Right forelimb (tissue), 1 donor: ENCODE measurements at regions not wholly inside any gene's neighbourhood (a gene's known extent, or its start where the extent isn't known, plus 50 kb on each side); places are given as distances from the start of the nearest gene placed in this dataset.
"Not testable (repeated sequence)": the region's sequence is repeated elsewhere in the genome, so short reads cannot be mapped to it uniquely, and the experiment has no call there.

Experiments
- DNase-seq: peaks from one replicate; pipeline ENCODE4 v3.0.0-alpha.2; 2018

GRCh38 chr21:14675774-14676530, 129.8 kb upstream of the SAMSN1 start:
- no peak for DNase-seq

- DNase-seq: no peak
Measured at GRCh38 chr21:14673649-14674048, 127.5 kb upstream of the SAMSN1 start.

DNA sequence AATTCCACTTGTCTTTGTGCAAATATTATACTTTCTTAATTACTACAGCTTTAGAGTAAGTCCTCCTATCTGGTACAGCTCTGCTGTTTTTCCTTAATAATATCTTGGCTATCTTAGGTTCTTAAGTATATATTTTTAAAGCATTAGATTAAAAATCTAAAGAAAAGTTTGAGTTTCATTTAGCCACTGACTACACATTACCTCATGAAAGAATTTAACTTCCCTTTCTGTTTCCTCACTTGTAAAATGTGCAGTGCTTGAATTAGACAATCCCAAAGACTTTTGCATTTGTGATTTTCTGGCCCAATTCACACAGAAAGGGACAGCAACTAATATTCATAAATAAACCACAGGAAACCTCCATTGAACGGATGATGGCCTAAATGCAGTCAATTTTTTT, 126.4 kb upstream of the SAMSN1 start:
- no peak for DNase-seq

DNA sequence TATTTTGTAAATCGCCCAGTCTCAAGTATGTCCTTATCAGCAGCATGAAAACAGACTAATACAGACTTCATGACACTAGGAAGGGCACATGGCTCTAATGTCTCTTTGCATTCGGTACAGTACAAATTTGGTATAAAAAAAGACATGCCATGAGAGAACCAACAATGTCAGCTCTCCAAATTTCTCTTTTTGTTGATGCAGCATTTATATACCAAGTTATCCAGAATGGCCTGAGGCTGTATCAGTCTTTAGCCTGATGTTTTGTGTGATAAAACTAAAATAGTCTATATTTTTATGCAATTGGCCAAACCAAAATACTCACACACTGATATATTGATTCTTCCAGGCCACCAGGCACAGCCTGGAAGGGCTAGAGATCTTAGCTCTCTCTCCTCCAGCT, 124.3 kb upstream of the SAMSN1 start:
- DNase-seq: no peak

DNA sequence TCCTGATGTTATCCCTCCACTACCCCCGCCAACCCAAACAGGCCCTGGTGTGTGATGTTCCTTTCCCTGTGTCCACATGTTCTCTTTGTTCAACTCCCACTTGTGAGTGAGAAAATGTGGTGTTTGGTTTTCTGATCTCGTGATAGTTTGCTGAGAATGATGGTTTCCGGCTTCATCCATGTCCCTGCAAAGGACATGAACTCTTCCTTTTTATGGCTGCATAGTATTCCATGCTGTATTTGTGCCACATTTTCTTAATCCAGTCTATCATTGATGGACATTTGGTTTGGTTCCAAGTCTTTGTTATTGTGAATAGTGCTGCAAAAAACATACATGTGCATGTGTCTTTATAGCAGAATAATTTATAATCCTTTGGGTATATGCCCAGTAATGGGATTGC, 123.0 kb upstream of the SAMSN1 start:
- DNase-seq: not testable (repeated sequence)

GRCh38 chr21:14657241-14658008, 111.3 kb upstream of the SAMSN1 start:
- no peak for DNase-seq

DNA sequence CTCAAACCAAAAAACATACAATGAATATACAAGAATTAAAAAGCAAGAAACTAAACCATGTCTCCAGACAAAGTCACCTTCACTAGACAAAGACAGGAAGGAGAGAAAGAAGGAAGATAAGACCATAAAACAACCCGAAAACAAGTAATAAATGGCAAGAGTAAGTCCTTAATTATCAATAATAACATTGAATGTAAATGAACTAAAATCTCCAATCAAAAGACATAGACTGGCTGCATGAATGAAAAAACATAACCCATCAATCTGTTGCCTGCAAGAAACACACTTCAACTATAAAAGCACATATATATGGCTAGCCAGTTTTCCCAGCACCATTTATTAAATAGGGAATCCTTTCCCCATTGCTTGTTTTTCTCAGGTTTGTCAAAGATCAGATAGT, 100.8 kb upstream of the SAMSN1 start:
- no peak for DNase-seq

DNA sequence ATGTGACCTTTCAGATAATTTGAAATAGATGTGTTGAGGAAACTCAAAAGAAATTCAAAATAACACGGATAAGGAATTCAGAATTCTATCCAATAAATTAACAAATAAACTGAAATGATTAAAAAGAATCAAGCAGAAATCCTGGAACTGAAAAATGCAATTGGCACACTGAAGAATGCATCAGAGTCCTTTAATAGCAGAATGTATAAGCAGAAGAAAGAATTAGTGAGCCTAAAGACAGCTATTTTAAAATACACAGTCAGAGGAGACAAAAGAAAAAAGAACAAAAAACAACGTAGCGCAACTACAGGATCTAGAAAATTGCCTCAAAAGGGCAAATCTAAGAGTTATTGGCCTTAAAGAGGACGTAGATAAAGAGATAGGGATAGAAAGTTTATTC, 99.6 kb upstream of the SAMSN1 start:
- no peak for DNase-seq

DNA sequence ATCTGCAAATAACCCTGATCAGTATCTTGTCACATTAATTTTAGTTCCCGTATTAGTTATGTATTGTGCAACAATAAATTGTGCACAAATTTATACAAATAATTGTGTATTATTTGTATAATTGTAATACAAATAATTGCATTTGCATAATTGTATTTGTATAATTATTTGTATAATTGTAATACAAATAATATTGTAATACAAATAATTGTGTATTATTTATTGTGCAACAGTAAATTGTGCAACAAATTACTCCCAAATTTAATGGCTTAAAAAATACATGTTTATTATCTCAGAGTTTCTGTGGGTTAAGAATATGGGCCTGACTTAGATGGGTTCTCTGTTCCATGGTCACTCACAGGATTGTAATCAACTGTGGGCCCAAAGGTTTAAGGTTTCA, 86.2 kb upstream of the SAMSN1 start:
- DNase-seq: no peak

DNA sequence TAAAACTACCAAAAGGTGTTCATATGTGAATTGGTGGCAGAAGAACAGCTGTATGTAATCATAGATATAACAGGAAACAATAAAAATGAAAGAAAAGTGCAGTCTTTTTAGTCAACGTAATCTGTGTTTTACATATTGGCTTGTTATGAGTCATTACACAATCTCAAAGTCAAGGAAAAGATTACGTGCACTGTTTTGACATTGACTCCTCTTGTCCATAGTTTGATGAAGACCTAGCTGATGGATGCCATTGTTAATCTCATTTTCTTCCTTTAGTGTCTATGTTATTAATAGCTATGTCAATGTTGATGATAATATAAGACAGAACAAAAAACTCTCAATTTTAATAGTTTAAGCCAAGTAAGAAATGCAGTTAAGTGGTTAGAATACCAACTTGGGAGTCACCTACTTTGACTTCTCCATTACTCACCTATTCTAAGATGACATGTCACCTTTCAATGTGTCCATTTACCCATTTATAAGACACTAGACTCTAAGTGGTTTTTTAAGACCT, 84.5 kb upstream of the SAMSN1 start:
- DNase-seq: no peak

DNA sequence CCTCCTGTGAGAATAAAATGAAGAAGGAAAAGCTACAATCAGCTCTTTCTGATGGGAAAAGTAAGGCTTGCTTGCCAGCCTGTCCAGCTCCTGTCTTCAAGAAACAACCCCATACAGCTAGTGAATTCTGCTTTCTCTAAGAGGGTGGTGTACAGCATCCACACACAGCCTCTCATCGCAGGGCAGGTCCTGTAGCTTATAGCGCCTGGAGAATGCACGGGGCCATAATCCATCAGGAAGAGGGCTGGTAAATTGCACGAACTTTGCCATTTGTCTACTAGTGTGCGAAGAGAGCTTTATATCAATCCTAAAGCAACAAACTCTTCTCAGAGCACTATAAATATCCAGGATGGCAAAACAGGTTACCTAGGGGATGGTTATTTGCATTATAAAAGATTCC, 83.3 kb upstream of the SAMSN1 start:
- no peak for DNase-seq

DNA sequence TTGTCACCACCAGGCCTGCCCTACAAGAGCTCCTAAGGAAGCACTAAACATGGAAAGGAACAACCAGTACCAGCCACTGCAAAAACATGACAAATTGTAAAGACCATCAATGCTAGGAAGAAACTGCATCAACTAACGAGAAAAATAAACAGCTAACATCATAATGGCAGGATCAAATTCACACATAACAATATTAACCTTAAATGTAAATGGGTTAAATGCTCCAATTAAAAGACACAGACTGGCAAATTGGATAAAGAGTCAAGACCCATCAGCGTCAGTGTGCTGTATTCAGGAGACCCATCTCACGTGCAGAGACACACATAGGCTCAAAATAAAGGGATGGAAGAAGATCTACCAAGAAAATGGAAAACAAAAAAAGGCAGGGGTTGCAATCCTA, 77.0 kb upstream of the SAMSN1 start:
- not testable (repeated sequence) for DNase-seq

DNA sequence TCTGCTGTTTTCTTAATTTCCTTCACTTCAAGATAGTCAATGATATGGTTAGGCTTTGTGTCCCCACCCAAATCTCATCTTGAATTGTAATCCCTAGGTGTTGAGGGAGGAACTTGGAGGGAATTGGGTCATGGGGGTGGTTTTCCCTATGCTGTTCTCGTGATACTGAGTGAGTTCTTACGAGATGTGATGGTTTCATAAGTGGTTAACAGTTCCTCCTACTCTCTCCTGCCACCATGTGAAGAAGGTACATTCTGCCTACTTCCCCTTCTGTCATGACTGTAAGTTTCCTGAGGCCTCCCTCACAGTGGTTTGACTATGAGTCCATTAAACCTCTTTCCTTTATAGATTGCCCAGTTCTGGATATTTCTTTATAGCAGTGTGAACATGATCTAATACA, 74.0 kb upstream of the SAMSN1 start:
- DNase-seq: no peak

DNA sequence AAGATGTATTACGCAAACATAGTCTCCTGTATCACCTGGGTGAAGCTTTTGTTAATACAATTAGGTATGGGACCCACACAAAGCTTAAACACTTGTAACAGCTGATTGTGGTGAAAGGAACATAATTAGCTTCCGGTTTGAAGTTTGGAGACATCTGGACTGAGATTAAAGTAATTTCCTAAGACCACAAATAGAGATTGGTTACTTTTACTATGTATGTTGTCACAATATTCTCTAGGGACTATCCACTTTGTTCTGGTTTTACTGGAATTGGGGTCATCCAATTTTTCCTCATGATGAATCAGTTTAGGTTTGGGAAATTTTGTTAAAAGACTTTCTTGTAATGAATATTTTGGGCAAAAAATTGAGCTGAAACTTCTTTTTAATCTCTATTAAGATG, 71.8 kb upstream of the SAMSN1 start:
- no peak for DNase-seq

GRCh38 chr21:14617040-14617393, 70.9 kb upstream of the SAMSN1 start:
- DNase-seq: no peak

DNA sequence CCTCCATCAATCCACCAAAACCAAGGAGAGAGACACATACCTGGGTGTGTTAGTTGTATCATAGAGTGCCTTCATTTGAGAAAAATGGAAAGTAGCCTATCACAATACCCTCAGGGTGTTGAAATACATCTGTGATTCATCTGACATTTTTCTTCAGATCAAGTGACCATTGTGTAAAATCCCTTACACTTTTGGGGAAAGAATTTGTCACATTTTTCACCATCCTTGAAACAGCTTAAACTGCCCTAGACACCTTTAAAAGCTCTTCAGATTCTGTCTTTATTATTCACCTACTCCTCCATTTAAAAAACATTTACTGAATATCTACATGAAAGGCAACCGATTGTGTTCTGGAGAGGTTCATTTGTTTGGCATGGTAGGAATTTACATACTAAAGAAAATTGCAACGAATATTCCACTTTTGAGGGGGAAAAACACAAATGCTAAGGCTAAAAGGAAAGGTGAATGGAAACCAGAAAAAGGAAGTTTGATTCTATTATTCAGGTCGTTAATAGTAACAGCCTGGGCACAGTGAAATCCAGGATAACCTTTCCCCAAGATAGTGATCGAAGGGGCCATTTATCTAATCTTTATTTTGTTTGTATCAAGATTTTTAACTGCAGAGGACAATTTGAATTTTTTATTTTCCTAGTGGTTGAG, 70.4 kb upstream of the SAMSN1 start:
- DNase-seq: no peak

- no peak for DNase-seq
Measured at GRCh38 chr21:14615359-14615974, 69.4 kb upstream of the SAMSN1 start.

DNA sequence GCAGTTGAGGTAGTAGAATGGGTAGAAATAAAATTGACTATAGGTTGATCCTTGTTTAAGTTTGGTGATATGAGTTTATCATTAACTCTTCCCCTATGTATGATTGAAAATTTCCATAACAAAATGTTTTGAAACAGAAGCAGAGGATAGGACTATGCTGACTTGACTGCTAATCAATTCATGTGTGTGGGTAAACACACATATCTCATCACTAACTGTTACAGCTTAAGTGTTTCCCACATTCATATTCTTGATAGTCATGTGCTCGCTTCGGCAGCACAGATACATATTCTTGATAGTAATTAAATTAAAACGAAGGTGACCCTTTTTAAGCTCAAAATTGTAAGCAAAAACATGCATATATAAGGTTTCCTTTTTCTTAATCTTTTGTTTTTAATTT, 68.2 kb upstream of the SAMSN1 start:
- DNase-seq: no peak

DNA sequence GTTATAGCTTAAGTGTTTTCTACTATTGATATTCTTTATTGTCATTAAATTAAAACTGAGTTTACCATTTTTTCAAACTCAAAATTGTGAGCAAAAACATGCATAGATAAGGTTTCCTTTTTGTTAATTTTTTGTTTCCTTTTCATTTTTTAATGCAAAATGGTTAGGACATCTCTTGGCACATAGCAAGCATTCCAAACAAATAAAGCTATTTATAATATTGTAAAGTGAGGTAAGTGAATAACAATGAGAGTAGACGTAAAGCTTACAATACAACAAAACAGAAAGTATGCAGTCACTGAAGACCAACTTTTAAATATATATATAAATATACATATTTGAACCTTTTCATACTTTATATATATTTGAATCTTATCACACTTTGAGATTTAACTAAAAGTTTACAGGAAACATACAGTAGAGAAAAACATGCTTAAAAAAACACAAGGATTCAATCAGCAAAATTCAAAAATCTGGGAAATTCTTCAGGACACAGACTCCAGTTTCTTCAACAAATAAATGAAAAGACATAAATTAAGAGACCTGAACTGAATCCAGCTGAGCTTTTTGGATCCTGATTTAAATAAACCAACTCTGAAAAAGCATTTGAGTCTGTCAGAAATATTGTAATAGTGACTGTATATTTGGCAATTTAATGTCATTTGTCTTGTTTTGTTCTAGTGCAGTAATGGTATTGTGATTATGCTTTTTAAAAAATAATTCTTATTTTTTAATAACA, 67.5 kb upstream of the SAMSN1 start:
- no peak for DNase-seq

DNA sequence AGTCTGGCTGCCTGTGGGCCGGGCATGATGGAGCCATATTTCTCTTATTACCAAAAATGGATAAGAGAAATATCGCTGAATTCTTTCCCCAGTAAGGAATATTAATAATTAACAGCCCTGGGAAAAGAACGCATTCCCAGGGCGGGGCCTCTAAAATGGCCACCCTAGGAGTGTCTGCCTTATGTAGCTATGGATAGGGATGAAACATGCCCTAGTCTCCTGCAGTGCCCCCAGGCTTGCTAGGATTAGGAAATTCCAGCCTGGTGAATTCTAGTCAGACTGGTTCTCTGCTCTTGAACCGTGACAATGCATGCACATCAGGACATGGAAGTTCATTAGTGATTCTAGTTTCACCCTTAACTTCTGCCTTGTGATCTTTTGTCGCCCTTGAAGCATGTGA, 64.0 kb upstream of the SAMSN1 start:
- not testable (repeated sequence) for DNase-seq

- DNase-seq: no peak
Measured at GRCh38 chr21:14609274-14609673, 63.2 kb upstream of the SAMSN1 start.

DNA sequence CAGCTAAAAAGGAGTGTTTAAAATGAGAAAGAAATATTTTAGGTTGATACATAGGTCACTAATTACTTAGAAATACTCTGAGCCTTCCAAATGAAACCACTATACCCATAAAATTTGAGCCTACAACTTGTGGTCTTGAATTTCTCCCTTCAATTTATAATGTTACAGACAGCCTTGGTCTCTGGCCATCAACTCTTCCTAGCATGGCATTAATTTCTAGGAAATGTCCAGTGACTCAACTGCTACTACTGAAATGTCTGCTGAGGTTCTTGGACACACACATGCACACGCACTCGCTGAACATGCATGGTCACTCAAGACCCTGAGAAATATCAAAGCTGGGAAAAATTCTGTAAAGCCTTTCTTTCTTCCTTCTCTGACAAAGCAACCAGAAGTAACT, 61.1 kb upstream of the SAMSN1 start:
- no peak for DNase-seq

GRCh38 chr21:14603202-14603601, 57.1 kb upstream of the SAMSN1 start:
- DNase-seq: no peak
